Stomach (tissue), 4 donors: ENCODE measurements at regions not wholly inside any gene's neighbourhood (a gene's known extent, or its start where the extent isn't known, plus 50 kb on each side); places are given as distances from the start of the nearest gene placed in this dataset.

Source experiments
- CTCF ChIP-seq, 7 experiments: fragments of 450-650 bp in 4 of 7; fragments of 200-600 bp in 3 of 7; sonication (generic) in 3 of 7; IDR thresholded peaks; one replicate each; pipeline ENCODE4 v1.5.1; 2016 to 2019; ENCODE audit warnings: antibody characterized with exemption in 7 of 7, control low read depth in 2 of 7, mild to moderate bottlenecking in 1 of 7
- EP300 ChIP-seq: sonication (generic); formaldehyde crosslinking; IDR thresholded peaks from one replicate; pipeline ENCODE4 v1.6.1; 2017; ENCODE audit warnings: antibody characterized with exemption
- POLR2AphosphoS5 ChIP-seq, 3 donors: sonication (generic); formaldehyde crosslinking; IDR thresholded peaks; one replicate each; pipeline ENCODE4 v1.6.1; 2016; ENCODE audit warnings: antibody characterized with exemption in 3 of 3

GRCh38 chr2:120443946-120444345, 98.0 kb downstream of the INHBB start:
- TF ChIP-seq CTCF (IDR thresholded peaks at IDR 0.05) (no peak), EP300 (no peak), POLR2AphosphoS5 (IDR thresholded peaks at IDR 0.05) (no peak)
